NB4 (cell line): ENCODE measurements at regions not wholly inside any gene's neighbourhood (a gene's known extent, or its start where the extent isn't known, plus 50 kb on each side); places are given as distances from the start of the nearest gene placed in this dataset.

Experiments used
- DNase-seq: peaks from one replicate; pipeline ENCODE4 v3.0.0; 2010; ENCODE audit warnings: low read depth
- H3K4me3 ChIP-seq: one replicate; pipeline ENCODE4 v1.5.1; 2011; ENCODE audit warnings: mild to moderate bottlenecking, low read depth, low read length, moderate library complexity
- MYC ChIP-seq: IDR thresholded peaks from 2 replicates; pipeline ENCODE4 v1.6.1; 2011; ENCODE audit warnings: low read depth, low read length
- POLR2A ChIP-seq: IDR thresholded peaks from 2 replicates; pipeline ENCODE4 v1.6.1; 2011; ENCODE audit warnings: mild to moderate bottlenecking; ENCODE audit not compliant: insufficient read length; ENCODE audit errors: extremely low read depth
- TF ChIP-seq, protein P1 (sequence below): IDR thresholded peaks from 2 replicates; pipeline ENCODE4 v1.6.1; 2011; ENCODE audit warnings: low read depth, low read length
- TF ChIP-seq, protein P2 (sequence below): IDR thresholded peaks from one replicate; pipeline ENCODE4 v1.5.1; 2012; ENCODE audit warnings: low read depth, low read length

GRCh38 chr9:105059252-105059651 lies 131.3 kb upstream of the ABCA1 start:
- TF ChIP-seq, protein P1, sequence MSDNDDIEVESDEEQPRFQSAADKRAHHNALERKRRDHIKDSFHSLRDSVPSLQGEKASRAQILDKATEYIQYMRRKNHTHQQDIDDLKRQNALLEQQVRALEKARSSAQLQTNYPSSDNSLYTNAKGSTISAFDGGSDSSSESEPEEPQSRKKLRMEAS: no peak
- TF ChIP-seq POLR2A: no peak
- TF ChIP-seq MYC: no peak
- no peak overlapping the region for H3K4me3 ChIP-seq
- no peak for DNase-seq

GRCh38 chr9:105062222-105062855 lies 134.4 kb upstream of the ABCA1 start:
- DNase-seq: no peak
- TF ChIP-seq MYC (no peak), POLR2A (no peak)
- TF ChIP-seq, protein P2, sequence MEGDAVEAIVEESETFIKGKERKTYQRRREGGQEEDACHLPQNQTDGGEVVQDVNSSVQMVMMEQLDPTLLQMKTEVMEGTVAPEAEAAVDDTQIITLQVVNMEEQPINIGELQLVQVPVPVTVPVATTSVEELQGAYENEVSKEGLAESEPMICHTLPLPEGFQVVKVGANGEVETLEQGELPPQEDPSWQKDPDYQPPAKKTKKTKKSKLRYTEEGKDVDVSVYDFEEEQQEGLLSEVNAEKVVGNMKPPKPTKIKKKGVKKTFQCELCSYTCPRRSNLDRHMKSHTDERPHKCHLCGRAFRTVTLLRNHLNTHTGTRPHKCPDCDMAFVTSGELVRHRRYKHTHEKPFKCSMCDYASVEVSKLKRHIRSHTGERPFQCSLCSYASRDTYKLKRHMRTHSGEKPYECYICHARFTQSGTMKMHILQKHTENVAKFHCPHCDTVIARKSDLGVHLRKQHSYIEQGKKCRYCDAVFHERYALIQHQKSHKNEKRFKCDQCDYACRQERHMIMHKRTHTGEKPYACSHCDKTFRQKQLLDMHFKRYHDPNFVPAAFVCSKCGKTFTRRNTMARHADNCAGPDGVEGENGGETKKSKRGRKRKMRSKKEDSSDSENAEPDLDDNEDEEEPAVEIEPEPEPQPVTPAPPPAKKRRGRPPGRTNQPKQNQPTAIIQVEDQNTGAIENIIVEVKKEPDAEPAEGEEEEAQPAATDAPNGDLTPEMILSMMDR: no peak
- TF ChIP-seq, protein P1: no peak
- no peak overlapping the region for H3K4me3 ChIP-seq

DNA sequence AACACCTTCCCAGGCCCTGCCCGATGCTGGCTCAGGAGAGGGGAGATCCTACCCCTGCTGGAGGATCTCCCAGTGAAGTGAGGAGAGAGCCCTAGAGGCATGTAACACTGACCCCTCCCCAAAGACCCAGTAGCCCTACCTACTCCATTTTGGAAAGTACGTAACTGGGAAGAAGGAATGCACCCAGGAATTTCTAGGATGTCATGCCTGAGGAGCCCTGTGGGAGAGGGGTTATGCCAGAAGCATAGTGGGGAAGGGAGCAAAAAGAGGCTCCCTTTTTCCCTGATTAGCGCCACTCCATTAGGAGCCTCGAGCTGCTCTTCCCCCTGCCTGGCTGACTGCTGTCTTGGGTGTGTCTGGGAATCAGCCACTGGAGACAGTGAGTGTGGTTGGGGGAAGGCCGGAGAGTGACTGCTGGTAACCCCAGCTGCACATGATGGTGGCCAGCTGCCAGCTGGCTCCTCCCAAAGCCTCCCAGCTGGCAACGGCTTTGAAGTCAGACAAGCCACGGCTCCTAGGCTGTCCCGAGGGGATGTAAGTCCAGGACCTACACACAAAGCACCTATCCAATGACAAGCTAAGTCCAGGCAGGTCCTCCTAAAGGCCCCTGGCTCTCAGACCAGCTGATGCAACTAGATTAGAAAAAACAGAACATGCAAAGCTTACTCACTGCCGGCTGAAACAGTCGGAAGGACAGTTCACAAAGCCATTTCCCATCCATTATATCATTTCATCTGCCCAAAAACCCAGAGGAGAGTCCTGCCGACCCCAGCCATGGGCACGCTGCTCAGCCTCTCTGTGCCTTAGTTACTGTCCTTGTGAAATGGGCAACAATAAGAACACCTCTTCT lies 136.5 kb upstream of the ABCA1 start:
- peak; percentile 59 for DNase-seq
- no peak overlapping the region for H3K4me3 ChIP-seq
- TF ChIP-seq POLR2A: no peak
- TF ChIP-seq, protein P1: no peak
- TF ChIP-seq, protein P2: no peak
- no peak for TF ChIP-seq MYC

DNA sequence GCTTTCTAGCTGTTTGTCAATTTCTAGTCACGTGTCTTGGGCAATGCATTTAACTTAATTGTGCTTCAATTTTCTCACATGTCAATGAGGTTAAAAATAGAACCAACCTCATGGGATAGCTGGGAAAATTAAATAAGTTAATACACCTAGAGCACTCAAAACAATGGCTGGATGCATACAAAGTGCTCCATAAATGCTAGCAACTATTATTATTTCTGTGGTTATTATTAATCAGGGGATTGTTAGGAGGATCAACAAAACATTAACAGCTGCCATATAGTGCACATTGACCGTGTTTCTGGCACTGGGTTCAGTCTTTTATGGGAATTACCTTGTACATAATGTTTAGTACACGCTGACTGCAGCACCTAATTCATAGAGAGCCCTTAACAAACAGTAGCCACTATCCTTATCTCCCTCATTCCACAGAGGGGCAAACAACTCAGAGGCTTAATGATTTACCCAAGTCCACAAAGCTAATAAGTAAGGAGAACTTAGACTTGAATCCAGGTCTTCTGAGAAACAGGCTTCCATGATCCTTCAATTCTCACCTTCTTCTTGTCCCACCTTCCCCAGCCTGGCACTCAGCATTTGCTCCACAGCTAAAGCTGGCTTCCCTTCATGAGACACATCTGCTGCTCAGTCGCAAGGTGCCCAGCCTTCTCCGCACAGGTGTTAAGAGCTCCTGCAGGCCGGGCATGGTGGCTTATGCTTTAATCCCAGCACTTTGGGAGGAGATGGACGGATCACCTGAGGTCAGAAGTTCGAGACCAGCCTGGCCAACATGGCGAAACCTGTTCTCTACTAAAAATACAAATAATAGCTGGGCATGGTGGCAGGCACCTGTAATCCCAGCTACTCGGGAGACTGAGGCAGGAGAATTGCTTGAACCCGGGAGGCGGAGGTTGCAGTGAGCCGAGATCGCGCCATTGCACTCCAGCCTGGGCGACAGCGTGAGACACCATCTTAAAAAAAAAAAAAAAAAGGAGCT lies 137.4 kb upstream of the ABCA1 start:
- no peak for DNase-seq
- H3K4me3 ChIP-seq: no peak overlapping the region
- TF ChIP-seq, protein P2: no peak
- TF ChIP-seq, protein P1: peak; percentile 51; the same call in 1 of the 2 replicates

GRCh38 chr9:105066275-105066865 lies 138.4 kb upstream of the ABCA1 start:
- H3K4me3 ChIP-seq: no peak overlapping the region
- DNase-seq: peak; percentile 46
- TF ChIP-seq, protein P2: peak; percentile 6
- no peak for TF ChIP-seq MYC
